ENCODE measurements at regions not wholly inside any gene's neighbourhood (a gene's known extent, or its start where the extent isn't known, plus 50 kb on each side); places are given as distances from the start of the nearest gene placed in this dataset.

GRCh38 chr10:120996456-120997034 lies 145.4 kb downstream of the WDR11 start:
- TF ChIP-seq CTCF (conservative IDR thresholded peaks at IDR 0.05 in 1 of 2, IDR thresholded peaks at IDR 0.05 in 1 of 2; ENCODE audit: extremely low read depth in 1 of 2, insufficient read depth in 1 of 2, low read depth in 1 of 2, low read length in 2 of 2), result no peak
- no peak for TF ChIP-seq EZH2 (IDR thresholded peaks at IDR 0.05; ENCODE audit: borderline replicate concordance, low read length)

Measured in mammary epithelial cell (primary cell).